PC-3 (cell line): ENCODE measurements at regions not wholly inside any gene's neighbourhood (a gene's known extent, or its start where the extent isn't known, plus 50 kb on each side); places are given as distances from the start of the nearest gene placed in this dataset.
A peak's percentile ranks its signal among the peaks of the same experiment; 100 is the strongest.

Experiments
- CTCF ChIP-seq: fragments of 300-600 bp; sonication (generic); conservative IDR thresholded peaks from 2 replicates; pipeline ENCODE4 v1.5.1; 2017; ENCODE audit warnings: antibody characterized with exemption, low read depth, mild to moderate bottlenecking, low read length
- EZH2phosphoT487 ChIP-seq: fragments of 300-600 bp; sonication (generic); IDR thresholded peaks from 2 replicates; pipeline ENCODE4 v1.6.1; 2018; ENCODE audit warnings: mild to moderate bottlenecking, antibody characterized with exemption, low read length, borderline replicate concordance

GRCh38 chr20:41956338-41957074, 338.3 kb upstream of the CHD6 start:
- TF ChIP-seq CTCF (peak; percentile 61), EZH2phosphoT487 (no peak)
